Kidney tubule cell (primary cell): ENCODE measurements at regions not wholly inside any gene's neighbourhood (a gene's known extent, or its start where the extent isn't known, plus 50 kb on each side); places are given as distances from the start of the nearest gene placed in this dataset.

Experiments
- DNase-seq: peaks from one replicate; pipeline ENCODE4 v3.0.0-alpha.2; 2018; ENCODE audit warnings: low spot score

GRCh38 chr2:43127941-43128558, 98.4 kb downstream of the ZFP36L2 start:
- no peak for DNase-seq

- DNase-seq: peak; percentile 41
These were observed 99.0 kb downstream of the ZFP36L2 start for GRCh38 chr2:43127208-43127940.

- no peak for DNase-seq
These were observed 99.6 kb downstream of the ZFP36L2 start for GRCh38 chr2:43126817-43127207.

- no peak for DNase-seq
These were observed 101.1 kb downstream of the ZFP36L2 start for GRCh38 chr2:43125090-43125998.

- DNase-seq: no peak
These were observed 101.7 kb downstream of the ZFP36L2 start for GRCh38 chr2:43124687-43125057.

GRCh38 chr2:43123981-43124686, 102.3 kb downstream of the ZFP36L2 start:
- no peak for DNase-seq

GRCh38 chr2:43123486-43123885, 102.9 kb downstream of the ZFP36L2 start:
- DNase-seq: no peak

GRCh38 chr2:43123028-43123427, 103.4 kb downstream of the ZFP36L2 start:
- DNase-seq: no peak

GRCh38 chr2:43121580-43122314, 104.7 kb downstream of the ZFP36L2 start:
- DNase-seq: no peak

GRCh38 chr2:43119303-43119702, 107.1 kb downstream of the ZFP36L2 start:
- no peak for DNase-seq

- no peak for DNase-seq
These were observed 108.8 kb downstream of the ZFP36L2 start for GRCh38 chr2:43117521-43118143.

- DNase-seq: no peak
These were observed 109.4 kb downstream of the ZFP36L2 start for GRCh38 chr2:43116988-43117387.

GRCh38 chr2:43115881-43116280, 110.5 kb downstream of the ZFP36L2 start:
- DNase-seq: no peak

- DNase-seq: peak; percentile 90
These were observed 112.2 kb downstream of the ZFP36L2 start for GRCh38 chr2:43114210-43114609.

- no peak for DNase-seq
These were observed 114.4 kb downstream of the ZFP36L2 start for GRCh38 chr2:43111788-43112554.

- DNase-seq: peak; percentile 28
These were observed 115.9 kb downstream of the ZFP36L2 start for GRCh38 chr2:43110442-43110871.

GRCh38 chr2:43109261-43109743, 117.1 kb downstream of the ZFP36L2 start:
- no peak for DNase-seq

GRCh38 chr2:43107679-43108078, 118.7 kb downstream of the ZFP36L2 start:
- DNase-seq: no peak

- DNase-seq: peak; percentile 54
These were observed 119.6 kb downstream of the ZFP36L2 start for GRCh38 chr2:43106559-43107527.
